Caco-2 (cell line): ENCODE measurements at regions not wholly inside any gene's neighbourhood (a gene's known extent, or its start where the extent isn't known, plus 50 kb on each side); places are given as distances from the start of the nearest gene placed in this dataset.

ENCODE experiments used
- BruUV-seq: library from RNA; stranded (reverse); fragments of 400-500 nt; replicated peaks from 2 replicates; lab custom pipeline; 2021; lab: Mats Ljungman, UMichigan
- CTCF ChIA-PET: fragments of 300-600 bp; sonication (Branson Sonifier 250); formaldehyde crosslinking; loops from one replicate; lab custom pipeline; 2022; ENCODE audit warnings: antibody characterized with exemption; lab: Charles Lee
- POLR2A ChIA-PET: fragments of 300-600 bp; sonication (Branson Sonifier 250); formaldehyde crosslinking; loops from one replicate; lab custom pipeline; 2022; ENCODE audit warnings: antibody characterized with exemption; lab: Charles Lee
- DNase-seq, 2 experiments: peaks; one replicate each; pipeline versions ENCODE4 v3.0.0 to v3.0.0-alpha.2; 2020 to 2022
- H3K27me3 ChIP-seq: replicated peaks from 2 replicates; pipeline ENCODE4 v1.6.0; 2011; ENCODE audit warnings: low read length; ENCODE audit not compliant: control insufficient read depth, insufficient read depth
- H3K36me3 ChIP-seq: 2 replicates; pipeline ENCODE4 v1.5.1; 2011; ENCODE audit warnings: low read length; ENCODE audit not compliant: control insufficient read depth, insufficient read depth
- H3K4me1 ChIP-seq: fragments of 250-450 bp; sonication (Bioruptor Pico); 2 replicates; pipeline ENCODE4 v1.5.1; 2020; ENCODE audit warnings: mild to moderate bottlenecking
- H3K4me3 ChIP-seq: 2 replicates; pipeline ENCODE4 v1.5.1; 2011; ENCODE audit warnings: low read depth, mild to moderate bottlenecking, control low read depth, low read length
- H3K9me3 ChIP-seq: fragments of 250-450 bp; sonication (Bioruptor Pico); 2 replicates; pipeline ENCODE4 v1.5.1; 2020; ENCODE audit warnings: mild to moderate bottlenecking, moderate library complexity
- H3K27ac Mint-ChIP-seq: one replicate; pipeline ENCODE4 v1.8.0; 2022; ENCODE audit warnings: mixed read lengths; ENCODE audit not compliant: unreplicated experiment
- H3K27me3 Mint-ChIP-seq: one replicate; pipeline ENCODE4 v1.8.0; 2022; ENCODE audit warnings: mixed read lengths; ENCODE audit not compliant: insufficient read depth, unreplicated experiment
- H3K36me3 Mint-ChIP-seq: one replicate; pipeline ENCODE4 v1.8.0; 2022; ENCODE audit warnings: mild to moderate bottlenecking, mixed read lengths; ENCODE audit not compliant: insufficient read depth, unreplicated experiment
- H3K4me1 Mint-ChIP-seq: one replicate; pipeline ENCODE4 v1.8.0; 2022; ENCODE audit warnings: low read depth, mixed read lengths; ENCODE audit not compliant: unreplicated experiment
- H3K4me3 Mint-ChIP-seq: one replicate; pipeline ENCODE4 v1.8.0; 2022; ENCODE audit warnings: mild to moderate bottlenecking, moderate library complexity, mixed read lengths; ENCODE audit not compliant: unreplicated experiment
- H3K9me3 Mint-ChIP-seq: one replicate; pipeline ENCODE4 v1.8.0; 2022; ENCODE audit warnings: mixed read lengths; ENCODE audit not compliant: unreplicated experiment
- intact Hi-C: fragments of 100-400 bp; cut with micrococcal nuclease; formaldehyde crosslinking; loops from one replicate; pipeline ENCODE4 v1.10.0; 2022; ENCODE audit not compliant: unreplicated experiment
- TF ChIP-seq, protein P1 (sequence below), 2 experiments: fragments of 200-600 bp in 1 of 2; IDR thresholded peaks; 1 replicate in 1 of 2; 2 replicates in 1 of 2; pipeline versions ENCODE4 v1.5.1 to v1.8.0; 2011 to 2022; ENCODE audit warnings: antibody characterized with exemption in 1 of 2, control low read depth in 1 of 2, inconsistent platforms in 1 of 2, low read depth in 1 of 2, low read length in 1 of 2, mild to moderate bottlenecking in 1 of 2, moderate library complexity in 1 of 2; ENCODE audit not compliant: insufficient read depth in 1 of 2, severe bottlenecking in 1 of 2, unreplicated experiment in 1 of 2

DNA sequence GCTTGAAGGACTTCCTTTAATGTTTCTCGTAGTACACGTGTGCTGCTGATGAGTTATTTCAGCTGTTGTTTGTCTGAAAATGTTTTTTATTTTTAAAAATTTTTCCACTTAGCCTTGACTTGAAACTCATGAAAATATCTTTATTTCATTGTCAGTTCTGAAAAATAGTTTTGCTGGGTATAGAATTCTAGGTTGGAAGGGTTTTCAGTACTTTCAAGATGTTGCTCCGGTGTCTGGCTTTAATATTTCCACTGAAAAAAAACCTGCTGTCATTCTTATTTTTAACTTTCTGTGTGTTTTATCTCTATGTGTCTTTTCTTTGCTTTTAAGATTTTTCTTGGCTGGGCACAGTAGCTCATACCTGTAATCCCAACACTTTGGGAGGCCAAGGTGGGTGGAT lies 103.8 kb downstream of the UNCX start:
- TF ChIP-seq, protein P1, sequence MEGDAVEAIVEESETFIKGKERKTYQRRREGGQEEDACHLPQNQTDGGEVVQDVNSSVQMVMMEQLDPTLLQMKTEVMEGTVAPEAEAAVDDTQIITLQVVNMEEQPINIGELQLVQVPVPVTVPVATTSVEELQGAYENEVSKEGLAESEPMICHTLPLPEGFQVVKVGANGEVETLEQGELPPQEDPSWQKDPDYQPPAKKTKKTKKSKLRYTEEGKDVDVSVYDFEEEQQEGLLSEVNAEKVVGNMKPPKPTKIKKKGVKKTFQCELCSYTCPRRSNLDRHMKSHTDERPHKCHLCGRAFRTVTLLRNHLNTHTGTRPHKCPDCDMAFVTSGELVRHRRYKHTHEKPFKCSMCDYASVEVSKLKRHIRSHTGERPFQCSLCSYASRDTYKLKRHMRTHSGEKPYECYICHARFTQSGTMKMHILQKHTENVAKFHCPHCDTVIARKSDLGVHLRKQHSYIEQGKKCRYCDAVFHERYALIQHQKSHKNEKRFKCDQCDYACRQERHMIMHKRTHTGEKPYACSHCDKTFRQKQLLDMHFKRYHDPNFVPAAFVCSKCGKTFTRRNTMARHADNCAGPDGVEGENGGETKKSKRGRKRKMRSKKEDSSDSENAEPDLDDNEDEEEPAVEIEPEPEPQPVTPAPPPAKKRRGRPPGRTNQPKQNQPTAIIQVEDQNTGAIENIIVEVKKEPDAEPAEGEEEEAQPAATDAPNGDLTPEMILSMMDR (IDR thresholded peaks at IDR 0.05; ENCODE audit: insufficient read depth in 1 of 2, low read depth in 1 of 2, low read length in 1 of 2, severe bottlenecking in 1 of 2, unreplicated experiment in 1 of 2), result no peak
- ChIA-PET CTCF (no interaction called here), POLR2A (no interaction called here)
- BruUV-seq, result no TSS peak
- Mint-ChIP-seq H3K4me3 (no peak overlapping the region), H3K9me3 (peaks cover 23% of the 10 kb centered on the region), H3K36me3 (no peaks in the 10 kb centered on the region), H3K27me3 (peaks cover 11% of the 10 kb centered on the region), H3K4me1 (no peaks in the 10 kb centered on the region), H3K27ac (no peak overlapping the region)
- no peaks in the 10 kb centered on the region for H3K4me1 ChIP-seq
- DNase-seq, result no peak
- no peak overlapping the region for H3K4me3 ChIP-seq
- peaks cover 10% of the 10 kb centered on the region; the same call in 1 of the 2 replicates for H3K9me3 ChIP-seq
- no peaks in the 10 kb centered on the region; the same call in 1 of the 2 replicates for H3K27me3 ChIP-seq
- no peaks in the 10 kb centered on the region for H3K36me3 ChIP-seq
- intact Hi-C loops, result no loop called here

DNA sequence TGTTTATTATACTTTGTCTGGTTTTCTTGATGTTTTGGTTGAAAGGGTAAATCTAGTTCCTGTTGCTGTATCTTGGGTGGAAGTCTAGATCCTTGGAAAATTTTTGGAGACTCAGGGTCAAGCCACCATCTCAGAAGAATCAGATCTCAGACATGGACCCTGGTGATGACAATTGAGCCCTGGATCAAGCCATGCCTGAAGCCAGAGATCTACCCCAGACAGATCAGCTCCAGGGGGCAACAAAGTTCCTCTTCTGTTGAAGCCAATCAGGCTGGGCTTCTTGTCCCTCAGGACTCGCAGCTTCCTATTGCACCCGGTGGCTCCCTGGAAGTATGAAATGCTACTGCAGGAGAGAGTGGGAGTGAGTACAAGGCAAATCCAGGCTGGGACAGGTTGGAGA lies 106.9 kb downstream of the UNCX start:
- Mint-ChIP-seq H3K27me3 (peaks cover 11% of the 10 kb centered on the region), H3K4me3 (no peak overlapping the region), H3K4me1 (no peaks in the 10 kb centered on the region), H3K36me3 (no peaks in the 10 kb centered on the region), H3K27ac (no peak overlapping the region), H3K9me3 (peaks cover 23% of the 10 kb centered on the region)
- Histone ChIP-seq H3K9me3 (peaks cover 10% of the 10 kb centered on the region; the same call in 1 of the 2 replicates), H3K27me3 (no peaks in the 10 kb centered on the region; the same call in 1 of the 2 replicates), H3K4me1 (no peaks in the 10 kb centered on the region), H3K4me3 (no peak overlapping the region), H3K36me3 (no peaks in the 10 kb centered on the region)
- intact Hi-C loops, result no loop called here
- BruUV-seq, result no TSS peak
- no peak for DNase-seq
- ChIA-PET POLR2A (no interaction called here), CTCF (no interaction called here)
- TF ChIP-seq, protein P1 (IDR thresholded peaks at IDR 0.05; ENCODE audit: insufficient read depth in 1 of 2, low read depth in 1 of 2, low read length in 1 of 2, severe bottlenecking in 1 of 2, unreplicated experiment in 1 of 2), result no peak

DNA sequence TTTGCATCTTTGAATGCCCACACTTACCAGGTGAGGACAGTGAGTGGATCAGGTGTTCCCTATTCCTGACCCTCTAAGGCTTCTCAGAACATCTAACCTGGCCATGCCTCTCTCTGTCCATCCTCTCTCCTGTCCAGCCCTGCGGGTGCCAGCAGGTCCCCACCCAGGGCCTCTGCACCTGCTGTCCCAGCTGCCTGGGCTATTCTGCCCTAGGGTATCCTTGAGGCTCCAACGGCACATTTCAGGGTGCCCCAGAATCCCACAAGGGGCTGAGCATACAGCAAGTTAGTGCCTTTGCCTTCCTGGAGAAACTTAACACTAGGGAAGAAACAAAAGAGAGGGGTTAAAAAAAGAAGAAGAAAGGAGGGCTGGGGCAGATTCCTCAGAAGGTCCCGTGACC lies 107.4 kb downstream of the UNCX start:
- intact Hi-C loops, result no loop called here
- H3K4me1 Mint-ChIP-seq, result no peaks in the 10 kb centered on the region
- Histone ChIP-seq H3K27me3 (no peaks in the 10 kb centered on the region; the same call in 1 of the 2 replicates), H3K9me3 (peaks cover 10% of the 10 kb centered on the region; the same call in 1 of the 2 replicates), H3K36me3 (no peaks in the 10 kb centered on the region), H3K4me1 (no peaks in the 10 kb centered on the region), H3K4me3 (no peak overlapping the region)
- peaks cover 23% of the 10 kb centered on the region for H3K9me3 Mint-ChIP-seq
- DNase-seq, result no peak
- CTCF ChIA-PET, result no interaction called here
- H3K4me3 Mint-ChIP-seq, result no peak overlapping the region
- peaks cover 11% of the 10 kb centered on the region for H3K27me3 Mint-ChIP-seq
- H3K27ac Mint-ChIP-seq, result no peak overlapping the region
- BruUV-seq, result no TSS peak
- TF ChIP-seq, protein P1 (IDR thresholded peaks at IDR 0.05; ENCODE audit: insufficient read depth in 1 of 2, low read depth in 1 of 2, low read length in 1 of 2, severe bottlenecking in 1 of 2, unreplicated experiment in 1 of 2), result no peak
- H3K36me3 Mint-ChIP-seq, result no peaks in the 10 kb centered on the region
- POLR2A ChIA-PET, result no interaction called here
